NCI-H1694 treated with DMSO at 0.1 percent for 48 hours (cell line): ENCODE measurements at regions not wholly inside any gene's neighbourhood (a gene's known extent, or its start where the extent isn't known, plus 50 kb on each side); places are given as distances from the start of the nearest gene placed in this dataset.

Source experiments
- DNase-seq: peaks from one replicate; lab custom pipeline; 2025; lab: John Stamatoyannopoulos, UW

DNA sequence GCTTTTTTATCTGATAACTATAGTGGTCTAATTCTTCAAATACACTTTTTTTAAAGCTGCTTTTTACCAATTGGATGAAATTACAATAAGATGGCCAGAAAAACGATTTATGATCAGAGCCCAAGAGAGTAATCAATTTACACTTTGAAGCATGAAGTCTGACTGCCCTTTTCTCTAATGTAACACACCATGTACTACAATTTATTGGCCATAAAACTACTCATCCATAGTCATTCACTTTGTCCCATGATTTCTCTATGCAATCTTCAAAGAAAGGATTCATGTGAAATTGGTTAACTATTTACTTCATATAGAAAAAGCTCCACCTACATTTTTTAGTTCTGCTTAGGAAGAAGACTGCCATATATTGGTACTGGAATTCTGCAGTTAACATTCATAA is 73.6 kb upstream of the CAST start:
- no peak for DNase-seq

DNA sequence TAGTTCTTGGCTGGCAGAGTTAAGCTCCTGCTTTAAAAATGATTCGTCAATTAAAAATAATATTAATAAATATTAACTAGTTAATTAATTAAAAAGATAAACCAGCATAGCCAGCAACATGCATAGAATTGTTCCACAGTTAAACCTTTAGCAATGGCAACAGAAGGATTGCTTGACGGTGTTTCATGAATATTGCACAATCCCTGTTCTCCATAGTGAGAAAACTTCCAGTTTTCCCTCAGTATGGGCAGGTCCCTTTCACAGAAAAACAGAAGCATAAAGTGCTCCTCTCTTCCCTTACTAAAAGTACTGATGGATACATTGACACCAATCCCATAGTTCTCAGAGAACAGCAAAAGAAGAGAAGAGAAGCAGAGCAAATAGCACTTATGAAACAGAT is 71.4 kb upstream of the CAST start:
- DNase-seq = no peak

DNA sequence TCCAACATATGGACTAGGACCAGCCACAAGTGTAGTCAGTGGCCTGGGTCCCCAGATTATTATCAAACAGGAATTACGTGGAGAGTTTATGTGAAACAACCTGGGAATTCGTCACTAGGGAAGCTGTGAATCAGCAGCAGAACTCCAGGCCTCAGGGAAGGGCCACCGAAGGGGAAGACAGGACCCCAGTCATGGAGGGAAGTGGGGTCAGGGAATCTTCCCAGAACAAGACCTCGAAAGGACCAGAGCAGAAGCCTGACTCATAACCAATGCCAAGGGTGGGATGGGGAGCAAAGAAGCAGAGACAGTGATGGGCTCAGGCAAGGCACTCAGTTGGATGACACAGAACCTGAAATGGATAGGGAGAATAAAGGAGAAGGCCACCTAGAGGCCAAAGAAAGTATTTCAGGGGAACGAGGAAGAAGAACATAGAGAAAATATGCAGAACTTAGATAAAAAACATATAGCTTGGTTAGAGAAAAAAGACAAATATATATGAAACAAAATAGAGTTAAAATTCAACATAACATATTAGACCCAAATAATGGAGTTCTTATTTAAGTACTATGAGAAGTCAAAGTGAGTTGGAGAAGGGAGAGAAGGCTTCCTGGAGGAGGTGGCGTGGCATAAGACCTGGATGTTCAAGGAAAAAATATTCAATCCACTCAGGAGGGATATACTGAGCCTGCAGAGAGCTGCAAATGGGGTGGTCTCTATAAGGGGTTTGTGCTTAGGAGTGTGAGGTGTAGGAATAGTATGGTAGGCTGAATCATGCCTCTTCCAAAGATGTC is 66.7 kb upstream of the CAST start:
- DNase-seq = no peak

DNA sequence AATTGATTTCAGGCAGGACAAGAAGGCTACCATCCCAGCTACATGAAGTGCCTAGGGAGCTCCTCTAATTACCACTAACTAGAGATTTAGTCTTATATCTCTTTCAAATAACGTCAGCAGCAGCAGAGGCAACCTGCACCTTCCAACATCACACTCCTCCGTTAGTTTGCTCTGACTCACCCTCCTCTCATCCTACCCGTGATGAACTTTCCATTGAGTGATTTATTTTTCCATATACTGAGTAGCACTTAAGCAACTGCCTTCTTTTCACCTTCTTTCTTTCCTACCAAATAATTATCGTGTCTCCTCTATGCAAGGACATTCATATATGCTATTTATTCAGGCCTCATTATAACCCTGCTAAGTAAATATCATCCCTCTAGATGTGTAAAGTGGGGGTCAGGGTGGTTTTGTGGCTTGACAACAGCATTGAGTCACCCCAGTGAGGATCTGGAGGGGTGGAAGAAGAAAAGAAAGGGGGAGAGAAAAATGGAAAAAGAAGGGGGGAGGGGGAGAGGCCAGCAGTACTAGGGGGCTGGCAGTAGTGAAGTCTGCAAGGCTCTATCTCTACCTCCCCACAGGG is 64.6 kb upstream of the CAST start:
- no peak for DNase-seq

DNA sequence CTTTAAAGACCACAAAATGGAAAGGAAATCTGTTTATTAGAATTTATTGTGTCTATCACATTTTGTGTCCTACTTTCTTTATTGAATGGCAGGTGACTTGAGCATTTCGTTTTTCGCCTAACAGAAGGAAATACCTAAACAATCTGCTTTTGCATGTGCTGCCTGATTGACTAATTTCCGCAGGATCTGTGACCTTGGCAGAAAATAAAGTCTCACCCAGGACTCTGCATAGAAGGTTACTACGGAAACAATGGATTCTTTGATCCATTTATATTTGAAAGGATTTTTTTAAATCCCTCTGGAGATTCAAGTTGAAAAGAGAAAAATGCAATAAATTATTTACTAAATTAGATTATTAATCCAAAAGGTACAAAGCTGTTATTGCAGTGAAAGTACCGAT is 61.0 kb upstream of the CAST start:
- DNase-seq = no peak

DNA sequence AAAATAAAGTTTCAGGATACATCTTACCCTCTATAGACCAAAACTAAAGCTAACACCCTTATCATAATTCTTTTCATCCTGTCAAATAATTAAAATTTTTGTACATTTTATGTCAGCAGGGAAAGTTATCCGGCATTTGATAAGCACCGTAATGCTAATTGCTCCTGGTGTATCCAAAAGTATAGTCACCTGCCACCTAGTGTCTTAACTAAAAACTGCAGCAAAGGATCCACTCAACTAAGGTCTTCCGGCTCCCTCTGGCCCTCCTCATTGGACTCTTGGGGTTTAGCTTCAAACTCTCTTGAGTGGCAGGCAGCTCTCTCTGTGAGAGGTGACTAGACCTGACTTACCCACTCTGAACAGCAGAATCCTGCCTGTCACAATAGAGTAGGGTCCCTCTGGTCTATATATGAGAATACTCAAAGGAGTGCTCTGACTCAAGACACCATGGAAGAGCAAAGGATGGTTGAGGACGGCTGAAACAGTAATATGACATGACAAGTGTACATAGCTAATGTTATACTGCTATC is 60.4 kb upstream of the CAST start:
- DNase-seq = peak; percentile 58

DNA sequence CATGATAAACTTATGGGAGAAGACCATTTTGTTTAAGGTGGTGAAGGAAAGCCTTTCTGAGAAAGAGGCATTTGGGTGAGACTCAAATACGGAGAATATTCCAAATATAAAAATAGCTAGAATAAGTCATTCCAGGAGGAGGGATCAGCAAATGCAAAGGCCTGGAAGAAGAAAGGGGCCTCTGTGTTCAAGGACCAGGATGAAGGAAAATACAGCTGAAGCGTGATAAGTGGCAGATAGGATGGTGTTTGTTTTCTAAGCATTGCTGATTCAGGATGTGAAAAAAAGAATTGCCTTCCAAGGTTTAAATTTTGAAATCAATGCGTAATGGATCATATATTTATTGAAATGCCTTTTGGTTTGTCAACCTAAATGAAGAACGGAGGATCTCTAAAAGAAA is 59.4 kb upstream of the CAST start:
- DNase-seq = no peak

DNA sequence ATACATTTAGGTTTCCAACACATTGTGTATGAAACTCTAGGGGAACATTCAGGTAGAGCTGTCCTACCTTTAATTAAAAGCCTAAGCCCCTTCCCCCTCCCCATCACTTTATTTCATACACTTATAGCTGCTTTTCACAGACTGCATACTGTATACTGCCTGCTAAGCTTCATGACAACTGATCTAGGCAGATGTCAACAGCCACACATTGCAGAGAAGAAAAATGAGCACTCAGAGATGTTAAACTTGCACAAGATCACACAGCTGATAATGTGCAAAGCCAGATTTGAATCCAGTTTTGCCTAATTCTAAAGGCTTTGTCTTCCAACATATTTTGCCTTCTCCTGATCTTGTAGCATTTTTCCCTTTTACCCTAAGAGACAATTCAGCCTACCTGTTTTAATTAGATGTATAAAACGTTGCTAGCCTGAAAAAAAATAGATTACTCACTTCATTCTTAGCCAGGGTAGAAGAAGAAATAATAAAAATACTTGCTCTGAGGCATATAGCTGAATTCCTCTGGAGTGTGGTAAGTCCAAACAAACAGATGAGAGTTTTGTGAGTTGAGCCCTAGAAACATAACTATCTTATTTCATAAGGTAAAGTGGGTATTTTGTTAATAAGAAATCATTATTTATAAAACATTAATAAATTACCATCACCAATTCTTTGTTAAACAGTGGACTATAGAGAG is 56.9 kb upstream of the CAST start:
- no peak for DNase-seq

DNA sequence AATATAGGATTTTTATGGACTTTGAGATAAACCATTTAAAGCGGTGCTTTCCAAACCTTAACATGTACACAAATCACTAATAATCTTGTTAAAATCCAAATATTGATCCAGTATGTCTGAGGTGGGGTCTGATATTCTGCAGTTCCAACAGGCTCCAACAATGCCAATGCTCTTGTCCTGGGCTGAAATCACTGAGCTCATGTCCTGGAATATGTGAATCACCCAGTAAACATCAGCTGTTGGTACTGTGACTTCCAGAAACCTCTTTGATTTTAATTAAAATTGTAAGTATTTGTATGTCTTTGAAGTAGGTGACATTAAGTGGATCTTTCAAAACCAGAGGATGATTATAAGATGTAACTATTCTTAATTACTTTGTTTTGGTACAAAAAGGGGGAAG is 52.8 kb upstream of the CAST start:
- DNase-seq = no peak

DNA sequence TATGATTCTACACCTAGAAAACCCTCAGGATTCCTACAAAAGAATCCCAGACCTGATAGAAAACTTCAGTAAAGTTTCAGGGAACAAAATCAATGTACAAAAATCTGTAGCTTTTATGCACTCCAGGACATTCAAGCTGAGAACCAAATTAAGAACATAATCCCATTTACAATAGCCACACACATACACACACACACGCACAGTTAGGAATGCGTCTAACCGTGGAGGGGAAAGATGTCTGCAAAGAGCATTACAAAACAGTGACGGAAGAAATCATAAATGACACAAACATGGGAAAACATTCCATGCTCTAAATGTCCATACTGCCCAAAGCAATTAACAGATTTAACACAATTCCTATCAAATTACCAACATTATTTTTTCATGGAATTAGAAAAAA is 51.4 kb upstream of the CAST start:
- DNase-seq = no peak

DNA sequence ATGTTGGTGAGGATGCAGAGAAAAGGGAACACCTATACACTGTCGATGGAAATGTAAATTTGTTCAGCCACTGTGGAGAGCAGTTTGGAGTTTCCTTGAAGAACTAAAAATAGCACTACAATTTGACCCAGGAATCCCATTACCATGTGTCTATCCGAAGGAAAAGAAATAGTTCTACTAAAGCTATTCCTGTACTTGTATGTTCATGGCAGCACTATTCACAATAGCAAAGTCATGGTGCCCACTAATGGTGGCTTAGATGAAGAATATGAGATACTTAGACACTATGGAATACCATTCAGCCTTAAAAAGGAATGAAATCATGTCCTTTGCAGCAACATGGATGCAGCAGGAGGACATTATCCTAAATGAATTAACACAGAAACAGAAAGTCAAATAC is 50.2 kb upstream of the CAST start:
- no peak for DNase-seq
